HG03135 (cell line): ENCODE measurements at regions not wholly inside any gene's neighbourhood (a gene's known extent, or its start where the extent isn't known, plus 50 kb on each side); places are given as distances from the start of the nearest gene placed in this dataset.

Experiments
- ATAC-seq: cut with Tn5 transposase; IDR thresholded peaks from one replicate; pipeline ENCODE4 v1.9.1; 2021; ENCODE audit warnings: mild to moderate bottlenecking, moderate library complexity; ENCODE audit not compliant: unreplicated experiment

DNA sequence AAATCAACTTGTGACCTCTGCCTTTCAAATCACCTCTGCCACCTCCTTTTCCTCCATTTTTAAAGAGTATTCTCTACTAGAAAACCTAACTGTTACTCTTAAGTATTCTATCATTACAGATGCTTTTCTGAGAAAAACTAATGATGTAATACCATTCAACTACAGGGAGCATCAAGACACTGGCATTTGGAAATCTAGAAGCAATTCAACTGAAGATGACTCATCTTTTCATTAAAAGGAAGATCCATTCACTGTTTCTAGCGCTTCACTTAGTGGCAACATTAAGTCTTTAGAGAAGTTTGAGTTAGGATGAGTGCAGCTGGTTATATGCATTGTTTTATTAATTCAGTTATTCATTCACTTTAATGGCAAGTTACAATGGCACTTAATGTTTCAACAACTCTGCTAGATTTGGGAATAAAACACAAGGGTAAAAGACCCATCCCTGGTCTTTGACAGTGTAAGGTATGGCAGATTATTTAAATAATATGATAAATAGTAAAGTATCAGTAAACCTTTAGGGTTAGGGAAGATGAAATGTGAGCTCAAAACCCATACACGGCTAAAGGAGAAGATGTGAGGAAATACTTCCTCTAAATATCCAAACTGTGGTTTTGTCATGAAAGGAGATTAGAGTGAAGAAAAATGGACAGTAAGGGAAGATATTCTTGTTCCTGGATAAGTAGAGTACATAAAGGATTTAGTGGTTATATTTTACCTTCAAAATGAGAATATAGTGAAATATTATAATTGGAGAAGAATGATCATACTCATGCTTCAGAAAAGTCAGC, 61.7 kb downstream of the KCNJ2 start:
- no peak for ATAC-seq

DNA sequence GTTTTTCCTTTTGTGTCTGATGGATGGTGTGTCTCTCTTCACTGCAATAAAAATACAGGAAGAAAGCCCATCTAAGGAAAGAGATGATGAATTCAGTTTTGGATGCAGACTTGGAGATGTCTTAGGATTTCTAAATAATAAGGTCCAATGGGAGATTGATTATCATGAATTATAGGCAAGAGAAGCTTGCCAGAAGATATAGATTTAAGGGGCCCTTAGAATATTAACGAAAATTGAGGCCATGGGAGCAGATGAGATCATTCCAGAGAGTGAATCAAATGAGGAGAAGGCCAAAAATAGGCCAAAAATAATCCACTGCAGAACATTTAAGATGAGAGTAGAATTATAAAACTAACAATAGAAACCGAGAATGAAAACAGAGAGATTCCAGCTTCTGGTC, 63.1 kb downstream of the KCNJ2 start:
- no peak for ATAC-seq

DNA sequence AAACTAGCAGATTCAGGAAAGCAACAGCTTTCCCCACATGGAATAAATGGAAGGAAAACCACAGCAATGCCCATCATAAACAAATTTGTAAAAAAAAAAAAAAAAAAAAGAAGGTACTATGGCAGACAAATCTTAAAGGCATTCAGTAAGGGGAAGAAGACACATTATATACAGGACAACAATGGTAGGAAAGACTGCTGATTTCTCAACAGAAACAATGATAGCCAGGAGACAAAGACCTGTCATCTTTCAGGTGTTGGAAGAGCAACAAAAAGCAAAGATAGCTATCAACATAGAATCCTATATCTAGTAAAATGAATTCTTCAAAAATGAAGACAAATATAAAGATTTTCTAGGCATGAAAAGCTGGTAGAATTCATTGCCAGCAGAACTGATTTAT, 65.9 kb downstream of the KCNJ2 start:
- no peak for ATAC-seq

DNA sequence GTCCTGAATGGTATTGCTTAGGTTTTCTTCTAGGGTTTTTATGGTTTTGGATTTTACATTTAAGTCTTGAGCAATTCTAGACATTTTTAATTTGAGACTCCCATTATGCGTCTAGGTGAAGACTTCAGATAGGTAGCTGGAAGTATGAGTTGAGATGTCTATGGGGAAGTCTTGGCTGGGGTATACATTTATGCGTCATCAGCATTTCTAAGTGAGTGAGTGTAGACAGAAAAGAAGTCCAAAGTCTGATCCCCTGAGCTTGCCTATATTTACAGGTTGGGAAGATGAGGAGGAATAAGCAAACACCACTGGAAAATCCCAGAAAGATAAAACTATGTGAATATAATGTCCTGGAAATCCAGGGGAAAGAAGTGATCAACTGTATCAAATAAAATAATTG, 68.9 kb downstream of the KCNJ2 start:
- no peak for ATAC-seq

DNA sequence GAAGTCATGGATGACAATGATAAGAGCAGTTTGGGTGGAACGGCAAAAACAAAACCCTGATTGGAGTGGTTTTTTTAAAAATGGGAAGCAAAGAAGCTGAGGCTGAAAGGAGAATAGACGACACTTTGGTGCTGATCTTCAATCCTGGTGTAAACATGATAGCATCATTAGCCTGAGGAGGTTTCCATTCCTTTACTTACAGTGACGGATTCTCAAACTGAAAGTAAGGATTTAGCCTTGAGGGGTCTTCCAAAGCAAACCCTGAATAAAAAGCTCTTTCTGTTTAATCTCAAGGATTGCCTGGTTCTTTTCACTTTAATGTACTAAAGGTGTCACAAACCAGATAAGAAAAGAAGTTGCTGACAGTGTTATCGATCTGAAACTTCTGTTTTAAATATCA, 69.3 kb downstream of the KCNJ2 start:
- ATAC-seq = no peak

DNA sequence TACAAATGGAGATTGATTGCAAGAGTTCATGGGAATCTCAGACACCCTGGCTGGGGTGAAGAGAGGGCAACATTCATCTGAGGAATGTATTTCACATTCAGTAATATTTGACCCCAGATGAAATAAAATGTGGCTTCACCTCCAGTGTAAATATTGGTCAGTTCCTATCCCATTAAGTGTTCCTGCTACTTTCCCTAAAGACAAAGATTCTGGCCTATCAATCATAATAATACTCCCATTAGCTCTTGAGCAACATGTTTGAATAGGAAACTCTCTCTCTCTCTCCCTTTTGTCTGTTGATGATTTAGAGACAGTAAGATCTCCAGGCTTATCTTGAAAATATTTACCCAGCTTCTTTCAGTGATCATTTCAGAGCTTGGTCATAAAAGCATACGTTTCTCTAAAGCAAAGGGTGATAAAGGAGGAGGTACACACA, 70.1 kb downstream of the KCNJ2 start:
- no peak for ATAC-seq

DNA sequence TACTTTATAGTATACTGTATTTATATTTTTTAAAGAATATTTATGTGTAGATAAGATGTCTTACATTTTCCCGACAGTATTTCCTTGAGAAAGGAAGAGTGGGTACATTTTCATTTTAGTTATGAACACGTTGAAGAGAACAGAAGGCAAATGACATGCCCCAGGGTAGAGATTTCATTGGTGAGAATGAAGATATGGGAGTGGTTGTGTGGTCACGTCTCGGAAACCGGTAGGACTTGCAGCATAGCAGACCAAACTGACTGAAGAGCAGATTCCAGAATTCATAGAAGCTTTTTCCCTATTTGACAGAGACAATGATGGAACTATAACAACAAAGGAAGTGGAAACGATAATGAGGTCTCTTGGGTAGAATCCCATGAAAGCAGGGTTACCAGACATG, 71.7 kb downstream of the KCNJ2 start:
- no peak for ATAC-seq

DNA sequence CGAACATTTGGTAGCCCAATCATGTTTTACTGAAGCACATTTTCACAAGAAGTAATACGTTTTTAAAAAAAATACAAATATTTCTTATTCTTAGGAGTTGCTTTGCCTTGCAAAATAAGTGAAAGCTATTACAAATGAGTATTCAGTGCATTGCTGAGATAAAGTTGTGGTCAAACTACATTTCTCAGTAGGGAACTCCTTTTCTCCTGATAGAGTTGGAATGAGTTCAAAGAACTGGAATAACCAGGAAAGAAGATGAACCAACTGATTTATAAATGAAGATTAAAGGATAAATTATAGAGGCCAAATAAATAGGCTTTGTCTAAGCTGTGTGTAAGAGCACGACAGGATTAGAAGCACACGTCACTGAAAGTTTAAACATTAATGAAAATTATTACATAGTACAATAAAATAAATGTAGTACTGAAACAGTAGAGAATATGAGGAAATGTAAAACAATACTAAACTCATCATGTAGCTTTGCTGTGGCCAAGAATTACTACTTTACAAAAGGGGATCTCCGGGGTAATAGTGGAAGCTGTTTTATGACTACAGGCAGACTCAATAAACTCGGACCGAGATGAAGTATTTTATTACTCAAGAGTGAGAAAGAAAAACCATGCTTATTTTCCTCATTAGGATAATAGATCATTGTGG, 73.6 kb downstream of the KCNJ2 start:
- ATAC-seq = no peak

DNA sequence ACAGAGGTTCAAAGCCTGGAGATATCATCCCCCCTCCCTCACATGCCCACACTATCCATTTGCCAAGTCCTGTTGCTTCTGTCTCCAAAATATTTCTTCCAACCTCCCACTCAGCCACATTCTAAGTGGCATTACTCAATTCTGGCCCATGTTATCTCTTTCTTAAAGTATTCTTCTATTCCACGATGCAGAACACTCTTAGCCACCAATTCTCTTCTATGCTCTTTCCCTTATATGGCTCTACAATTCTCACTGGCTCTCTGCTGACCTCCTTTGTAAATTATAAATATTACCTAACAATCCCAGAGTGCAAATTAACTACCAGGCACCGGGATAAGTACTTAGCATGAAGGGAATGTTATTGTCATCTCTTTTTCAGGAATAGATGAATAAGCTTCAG, 82.4 kb downstream of the KCNJ2 start:
- ATAC-seq = no peak

DNA sequence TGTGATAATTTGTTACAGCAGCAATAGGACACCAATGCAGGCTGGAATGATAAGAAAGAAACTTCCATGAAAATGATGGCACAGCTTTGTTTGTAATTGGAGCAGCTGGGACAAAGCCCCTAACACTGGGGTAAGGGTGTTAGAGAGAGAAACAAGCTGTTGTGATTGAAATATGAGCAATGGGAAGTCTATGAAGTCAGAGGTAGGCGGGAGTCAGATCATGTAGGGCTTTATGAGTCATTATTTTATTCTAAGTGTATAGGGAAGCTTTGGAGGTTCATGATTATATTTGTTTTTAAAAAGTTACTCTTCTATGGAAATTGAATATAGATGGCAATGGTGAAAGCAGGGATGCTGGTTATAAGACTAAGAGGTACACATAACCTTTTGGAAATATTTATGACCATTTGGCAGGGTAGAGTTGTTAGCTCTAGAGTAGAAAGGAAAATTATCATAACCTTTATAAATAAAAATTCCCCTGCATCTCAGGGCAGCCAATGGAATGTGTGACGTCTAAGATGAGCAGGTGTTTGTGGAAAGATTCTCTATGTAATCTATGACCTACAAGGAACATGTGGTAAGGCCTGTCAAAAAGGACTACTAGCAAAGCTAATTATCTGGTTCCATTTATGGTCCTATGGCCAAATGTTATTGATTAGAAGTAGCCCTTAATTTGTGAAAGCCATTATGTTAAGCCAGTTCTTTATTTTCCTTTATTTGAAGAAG, 85.6 kb downstream of the KCNJ2 start:
- no peak for ATAC-seq

DNA sequence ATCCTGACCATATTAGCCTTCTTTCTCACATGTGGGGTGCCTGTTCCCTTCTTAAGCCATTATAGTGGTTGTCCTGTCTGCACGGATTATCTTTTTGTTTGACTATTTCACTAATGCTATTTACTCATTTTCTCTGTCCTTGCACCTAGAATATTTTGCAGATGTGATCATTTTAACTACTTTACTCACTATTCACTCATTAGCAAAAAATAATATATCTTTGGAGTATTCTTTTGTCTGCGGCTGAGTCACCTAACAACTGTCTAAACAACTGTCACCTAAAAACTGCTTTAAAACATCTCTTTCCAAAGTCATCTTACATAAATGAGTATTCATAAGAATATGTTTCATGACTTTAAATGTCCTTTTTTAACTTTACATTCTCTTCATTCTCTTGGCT, 87.4 kb downstream of the KCNJ2 start:
- ATAC-seq = no peak

DNA sequence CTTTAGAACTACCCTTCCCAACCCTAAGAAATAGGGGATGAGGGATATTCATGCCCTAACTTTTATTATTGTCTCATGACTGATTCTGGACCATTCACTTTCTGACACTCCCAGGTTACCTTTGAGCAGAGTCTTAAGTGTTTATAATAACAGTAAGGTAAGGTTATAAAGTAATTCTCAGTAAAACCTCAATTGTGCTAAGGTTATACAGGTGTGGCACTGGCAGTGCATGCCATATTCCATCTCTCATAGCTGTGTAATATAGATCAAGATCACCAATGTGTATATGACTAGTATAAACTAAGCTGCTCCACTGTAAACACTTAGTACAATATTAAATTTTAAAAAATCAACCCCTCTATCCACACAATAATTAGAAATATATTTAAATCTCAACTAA, 89.1 kb downstream of the KCNJ2 start:
- no peak for ATAC-seq

DNA sequence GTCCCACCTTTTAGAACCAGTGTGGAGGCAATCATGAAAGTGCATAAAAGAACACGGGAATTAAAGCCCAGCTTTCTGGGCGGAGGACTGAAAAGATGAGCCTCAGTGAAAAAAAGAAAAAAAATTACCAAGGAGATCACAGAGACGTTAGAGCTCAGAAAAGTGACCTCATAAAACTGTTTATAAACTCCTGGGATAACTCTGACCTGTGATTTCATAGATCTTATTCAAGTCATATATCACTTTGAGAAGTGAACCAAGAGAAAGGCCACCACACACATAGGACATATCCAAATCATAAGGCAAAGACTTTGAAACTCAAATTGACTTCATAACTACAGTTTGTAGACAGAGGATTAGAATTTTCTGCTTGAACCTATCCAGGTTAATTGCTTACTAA, 90.1 kb downstream of the KCNJ2 start:
- no peak for ATAC-seq

DNA sequence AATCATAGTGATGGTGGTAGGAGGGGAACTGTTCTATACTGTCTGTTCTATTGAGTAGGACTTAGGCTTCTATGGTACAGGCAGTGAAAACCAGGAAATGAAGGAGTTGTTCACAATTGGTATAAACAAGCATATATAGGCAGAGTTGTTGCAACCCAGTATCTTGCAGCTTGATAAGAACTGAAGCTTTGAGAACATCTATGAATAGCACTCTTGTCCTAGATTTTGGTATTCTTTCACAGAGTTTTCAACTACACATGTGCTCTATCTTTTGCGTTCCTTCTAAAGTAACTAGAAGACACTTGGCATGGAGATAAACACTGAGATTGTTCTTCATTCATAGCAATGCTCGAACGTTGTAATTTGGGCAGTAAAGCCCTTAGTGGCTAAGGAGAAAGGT, 91.8 kb downstream of the KCNJ2 start:
- ATAC-seq = no peak

DNA sequence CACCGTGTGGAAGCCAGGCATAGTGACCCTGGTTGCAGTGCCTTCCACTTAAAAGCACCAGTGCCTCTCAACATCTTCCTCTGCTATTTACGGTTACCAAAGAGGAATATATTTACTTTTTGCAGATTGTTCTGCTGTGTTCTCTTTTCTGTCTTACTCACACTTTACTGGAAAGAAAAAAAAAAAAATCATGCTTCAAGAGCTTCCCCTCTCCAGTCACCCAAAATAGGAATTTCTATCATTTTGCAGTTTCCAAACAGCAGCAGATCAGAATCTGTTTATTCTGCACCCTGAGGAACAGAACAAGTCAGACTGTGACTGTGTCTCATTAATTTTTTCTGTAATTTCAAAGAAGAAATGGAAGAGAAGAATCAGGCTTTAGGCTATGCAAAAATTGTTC, 96.1 kb downstream of the KCNJ2 start:
- ATAC-seq = no peak

DNA sequence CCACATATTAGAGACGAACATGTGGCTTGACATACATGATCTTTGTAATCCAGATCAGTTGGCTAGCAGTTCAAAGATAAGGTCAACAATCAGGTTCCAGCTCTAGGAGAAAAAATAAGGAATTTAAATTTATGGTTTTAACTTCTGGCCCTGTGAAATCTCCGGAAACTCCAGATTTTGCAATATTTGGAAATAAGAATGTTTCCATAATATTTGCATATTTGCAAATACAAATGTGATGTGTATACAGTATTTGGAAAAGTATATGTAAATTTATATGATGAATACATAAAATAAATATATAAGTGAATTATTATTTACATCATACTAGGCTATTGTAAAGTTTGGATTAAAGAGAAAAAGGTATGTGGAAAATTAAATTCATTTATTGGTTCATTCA, 97.1 kb downstream of the KCNJ2 start:
- ATAC-seq = no peak

DNA sequence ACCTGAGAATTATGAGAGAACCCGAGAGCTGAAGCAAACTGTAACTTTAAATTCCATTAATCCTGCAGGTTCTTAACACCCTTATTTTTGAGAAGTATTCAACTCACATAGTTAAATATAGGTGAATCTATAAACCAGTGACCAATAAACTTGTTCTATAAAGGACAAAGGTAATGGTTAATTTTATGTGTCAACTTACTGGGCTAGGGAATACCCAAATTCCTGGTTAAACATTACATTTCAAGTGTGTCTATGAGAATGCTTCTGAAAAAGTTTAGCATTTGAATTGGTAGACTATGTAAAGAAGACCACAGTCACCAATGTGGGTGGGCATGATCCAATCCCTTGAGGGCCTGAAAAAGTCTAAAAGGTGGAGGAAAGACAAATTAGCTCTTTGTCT, 99.1 kb downstream of the KCNJ2 start:
- no peak for ATAC-seq

DNA sequence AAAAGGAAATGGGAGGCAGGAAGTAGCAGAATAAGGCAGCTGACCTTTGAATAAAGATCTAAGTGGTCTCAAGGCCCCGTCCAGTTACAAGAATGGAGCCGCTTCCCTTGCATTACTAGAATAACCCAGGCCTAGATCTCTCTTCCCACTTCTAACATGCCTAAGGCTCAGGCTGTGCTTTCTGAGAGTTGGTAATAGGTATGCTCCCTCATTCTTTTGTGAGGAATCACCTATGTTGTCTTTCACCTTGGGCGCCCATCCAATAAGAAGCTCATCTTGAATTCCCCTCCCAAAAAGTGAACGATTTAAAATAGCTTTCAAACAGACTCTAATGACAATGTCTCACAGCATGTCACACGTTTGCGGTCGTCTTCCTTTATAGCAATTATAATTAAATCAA, 101.2 kb downstream of the KCNJ2 start:
- ATAC-seq = no peak

DNA sequence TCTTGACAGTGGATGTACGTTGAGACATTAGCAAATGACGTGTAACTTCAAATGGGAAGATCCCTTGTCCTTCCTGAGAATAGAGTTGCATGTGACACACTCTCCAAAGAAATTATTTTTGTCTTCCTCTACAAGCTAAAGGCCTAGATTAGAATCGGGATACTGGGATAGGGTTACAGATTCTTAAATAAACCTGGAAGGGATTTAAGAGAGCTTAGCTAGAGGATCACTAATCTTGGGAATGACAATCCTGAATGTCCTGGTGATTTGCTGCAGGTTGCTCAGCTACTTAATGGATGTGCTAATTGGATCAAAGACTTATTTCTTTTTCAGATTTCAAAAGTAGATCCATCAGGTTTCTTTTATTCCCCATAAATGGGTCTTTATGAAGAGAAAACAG, 101.9 kb downstream of the KCNJ2 start:
- ATAC-seq = no peak

DNA sequence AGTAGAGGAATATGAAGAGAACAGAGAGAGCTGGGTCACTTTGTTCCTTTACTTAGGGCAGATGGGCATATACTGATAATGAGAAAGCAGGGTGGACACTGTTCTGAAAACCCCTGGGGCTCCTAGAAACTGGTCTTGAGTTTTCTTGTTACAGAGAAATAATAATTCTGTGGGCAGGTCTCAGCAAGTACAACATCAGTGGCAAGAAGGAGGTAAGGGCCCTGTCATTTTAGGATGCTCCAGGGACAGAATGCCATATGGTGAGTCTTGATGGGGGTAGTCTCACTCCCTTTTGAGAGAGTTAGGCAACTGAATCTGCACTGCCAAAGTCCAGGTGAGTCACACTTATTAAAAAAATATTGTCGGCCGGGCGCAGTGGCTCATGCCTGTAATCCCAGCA, 102.3 kb downstream of the KCNJ2 start:
- ATAC-seq = no peak

DNA sequence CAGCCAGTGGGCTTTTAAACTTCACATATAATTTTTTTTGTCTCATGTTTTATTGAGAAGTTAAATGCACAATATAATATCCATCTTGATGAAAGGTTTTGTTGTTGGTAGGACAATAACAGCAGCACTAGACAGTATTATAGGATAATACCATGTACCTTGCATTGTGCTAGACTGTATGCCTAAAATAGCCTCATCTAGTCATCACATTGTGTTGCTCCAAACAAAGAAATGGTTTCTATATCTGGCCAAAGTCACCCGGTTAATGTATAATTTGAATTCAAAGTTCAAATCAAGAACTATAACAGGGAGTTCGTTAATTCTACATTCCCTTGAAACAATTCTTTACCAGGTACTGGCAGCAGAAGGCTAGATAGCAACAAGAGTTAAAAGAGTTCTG, 104.9 kb downstream of the KCNJ2 start:
- no peak for ATAC-seq

DNA sequence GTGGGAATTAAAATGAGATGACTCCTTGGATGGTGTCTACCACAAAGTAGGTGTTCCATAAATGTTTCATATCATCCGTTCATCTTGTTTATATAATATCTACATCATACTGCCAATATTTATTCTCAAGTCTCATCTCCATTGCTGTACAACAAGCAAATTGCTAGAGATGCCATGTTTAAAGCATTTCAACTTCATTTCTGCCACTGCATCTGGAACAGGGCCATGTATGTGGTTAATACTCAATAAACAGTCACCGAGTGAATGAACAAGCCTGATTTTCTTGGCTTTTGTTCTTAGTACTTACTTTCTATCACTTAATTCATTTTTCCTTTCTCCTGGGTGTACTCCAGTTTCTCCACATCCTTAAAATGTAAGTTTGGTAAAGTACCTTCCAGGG, 107.6 kb downstream of the KCNJ2 start:
- ATAC-seq = no peak
